GM20000 (cell line): ENCODE measurements at regions not wholly inside any gene's neighbourhood (a gene's known extent, or its start where the extent isn't known, plus 50 kb on each side); places are given as distances from the start of the nearest gene placed in this dataset.

Source experiments
- DNase-seq: peaks from one replicate; pipeline ENCODE4 v3.0.0; 2012; ENCODE audit warnings: low spot score
- CTCF ChIP-seq: IDR thresholded peaks from 2 replicates; pipeline ENCODE4 v1.5.1; 2012; ENCODE audit warnings: mild to moderate bottlenecking, control low read depth; ENCODE audit errors: extremely low read depth, missing control alignments

GRCh38 chr21:25313829-25314228, 293.5 kb downstream of the MRPL39 start:
- DNase-seq = no peak
- no peak for TF ChIP-seq CTCF

GRCh38 chr21:25307489-25307888, 299.8 kb downstream of the MRPL39 start:
- DNase-seq = no peak
- no peak for TF ChIP-seq CTCF

- DNase-seq = no peak
- TF ChIP-seq CTCF = no peak
These were observed 302.7 kb downstream of the MRPL39 start for GRCh38 chr21:25304611-25305010.

- DNase-seq = no peak
- no peak for TF ChIP-seq CTCF
These were observed 306.6 kb downstream of the MRPL39 start for GRCh38 chr21:25300632-25301031.

GRCh38 chr21:25298512-25299491, 308.5 kb downstream of the MRPL39 start:
- DNase-seq = peak; percentile 9
- no peak for TF ChIP-seq CTCF

- no peak for TF ChIP-seq CTCF
- no peak for DNase-seq
These were observed 310.2 kb downstream of the MRPL39 start for GRCh38 chr21:25297117-25297516.

GRCh38 chr21:25296252-25296651, 311.0 kb downstream of the MRPL39 start:
- no peak for DNase-seq
- TF ChIP-seq CTCF = no peak
